LNCaP clone FGC (cell line): ENCODE measurements at regions not wholly inside any gene's neighbourhood (a gene's known extent, or its start where the extent isn't known, plus 50 kb on each side); places are given as distances from the start of the nearest gene placed in this dataset.

ENCODE experiments used
- DNase-seq: peaks from one replicate; pipeline ENCODE4 v3.0.0-alpha.2; 2011; ENCODE audit warnings: low read depth
- H3K4me3 ChIP-seq: 2 replicates; pipeline ENCODE4 v1.5.1; 2011; ENCODE audit warnings: mild to moderate bottlenecking, low read depth, low read length, control low read depth
- CTCF ChIP-seq: IDR thresholded peaks from 2 replicates; pipeline ENCODE4 v1.5.1; 2012; ENCODE audit warnings: mild to moderate bottlenecking; ENCODE audit not compliant: control insufficient read depth, insufficient read depth; ENCODE audit errors: extremely low read depth

GRCh38 chr21:26756491-26757159 lies 88.6 kb downstream of the ADAMTS1 start:
- no peak for TF ChIP-seq CTCF
- no peak overlapping the region for H3K4me3 ChIP-seq
- no peak for DNase-seq

DNA sequence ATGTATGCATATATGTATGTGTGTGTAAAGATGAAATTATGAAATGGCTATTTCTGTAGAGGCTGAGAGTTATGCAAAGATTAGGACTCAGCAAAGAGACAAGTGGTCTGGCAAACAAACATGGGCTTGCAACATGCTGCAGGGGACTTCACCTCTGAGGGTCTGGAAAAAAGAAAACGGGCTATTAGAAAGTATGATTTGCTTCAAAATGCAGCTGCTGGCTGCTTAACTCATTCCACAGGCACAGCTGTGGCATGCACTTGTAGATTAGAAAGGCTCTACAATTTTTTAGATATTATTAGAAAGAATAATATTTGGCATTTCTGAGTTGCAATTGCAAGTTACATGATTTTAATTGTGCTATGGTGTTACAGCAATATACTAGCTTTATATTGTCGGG lies 90.4 kb downstream of the ADAMTS1 start:
- H3K4me3 ChIP-seq: no peak overlapping the region
- DNase-seq: no peak
- TF ChIP-seq CTCF: no peak

- no peak for DNase-seq
- H3K4me3 ChIP-seq: no peak overlapping the region
- no peak for TF ChIP-seq CTCF
Measured at GRCh38 chr21:26753822-26754221, 91.4 kb downstream of the ADAMTS1 start.

GRCh38 chr21:26752849-26753248 lies 92.4 kb downstream of the ADAMTS1 start:
- DNase-seq: no peak
- TF ChIP-seq CTCF: no peak
- no peak overlapping the region for H3K4me3 ChIP-seq

DNA sequence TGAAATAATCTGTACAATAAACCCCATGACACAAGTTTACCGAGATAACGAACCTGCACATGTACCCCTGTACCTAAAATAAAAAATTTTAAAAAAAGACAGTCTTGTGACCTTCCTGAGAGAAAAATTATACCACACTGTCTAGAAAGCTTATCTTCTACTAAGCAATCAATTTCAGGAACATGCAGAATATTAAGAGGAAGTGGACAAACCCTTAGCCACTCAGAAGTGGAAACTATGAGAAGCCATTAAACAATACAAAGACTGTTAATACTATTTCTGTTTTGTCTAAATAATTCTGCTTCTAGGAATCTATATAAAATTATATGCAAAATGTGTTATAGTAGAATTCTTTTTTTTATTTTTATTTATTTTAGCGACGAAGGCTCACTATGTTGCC lies 93.9 kb downstream of the ADAMTS1 start:
- H3K4me3 ChIP-seq: no peak overlapping the region
- TF ChIP-seq CTCF: no peak
- DNase-seq: no peak

GRCh38 chr21:26748066-26748465 lies 97.1 kb downstream of the ADAMTS1 start:
- DNase-seq: no peak
- no peak overlapping the region for H3K4me3 ChIP-seq
- TF ChIP-seq CTCF: no peak

DNA sequence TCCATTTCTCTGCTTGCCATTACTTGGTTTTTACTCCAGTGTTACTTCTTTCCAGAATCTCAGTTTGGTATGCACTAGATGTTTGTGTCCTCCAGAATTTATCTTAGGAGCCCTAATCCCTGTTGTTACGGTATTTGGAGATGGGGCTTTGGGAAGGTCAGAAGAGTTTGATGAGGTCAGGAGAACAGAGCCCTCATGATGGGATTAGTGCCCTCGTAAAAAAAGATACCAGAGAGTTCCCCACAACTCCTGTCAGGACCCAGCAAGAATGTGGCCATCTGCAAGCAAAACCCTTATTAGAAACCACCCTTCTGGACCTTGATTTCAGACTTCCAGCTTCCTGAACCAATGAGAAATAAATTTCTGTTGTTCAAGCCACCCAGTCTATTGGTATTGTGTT lies 98.0 kb downstream of the ADAMTS1 start:
- no peak for TF ChIP-seq CTCF
- no peak for DNase-seq

More for the DNA sequence above, 98.0 kb downstream of the ADAMTS1 start:
- no peak overlapping the region for H3K4me3 ChIP-seq
